NCI-H146 (cell line): ENCODE measurements at regions not wholly inside any gene's neighbourhood (a gene's known extent, or its start where the extent isn't known, plus 50 kb on each side); places are given as distances from the start of the nearest gene placed in this dataset.
"Not testable (repeated sequence)": the region's sequence is repeated elsewhere in the genome, so short reads cannot be mapped to it uniquely, and the experiment has no call there.

Source experiments
- DNase-seq: peaks from one replicate; lab custom pipeline; 2025; lab: John Stamatoyannopoulos, UW

DNA sequence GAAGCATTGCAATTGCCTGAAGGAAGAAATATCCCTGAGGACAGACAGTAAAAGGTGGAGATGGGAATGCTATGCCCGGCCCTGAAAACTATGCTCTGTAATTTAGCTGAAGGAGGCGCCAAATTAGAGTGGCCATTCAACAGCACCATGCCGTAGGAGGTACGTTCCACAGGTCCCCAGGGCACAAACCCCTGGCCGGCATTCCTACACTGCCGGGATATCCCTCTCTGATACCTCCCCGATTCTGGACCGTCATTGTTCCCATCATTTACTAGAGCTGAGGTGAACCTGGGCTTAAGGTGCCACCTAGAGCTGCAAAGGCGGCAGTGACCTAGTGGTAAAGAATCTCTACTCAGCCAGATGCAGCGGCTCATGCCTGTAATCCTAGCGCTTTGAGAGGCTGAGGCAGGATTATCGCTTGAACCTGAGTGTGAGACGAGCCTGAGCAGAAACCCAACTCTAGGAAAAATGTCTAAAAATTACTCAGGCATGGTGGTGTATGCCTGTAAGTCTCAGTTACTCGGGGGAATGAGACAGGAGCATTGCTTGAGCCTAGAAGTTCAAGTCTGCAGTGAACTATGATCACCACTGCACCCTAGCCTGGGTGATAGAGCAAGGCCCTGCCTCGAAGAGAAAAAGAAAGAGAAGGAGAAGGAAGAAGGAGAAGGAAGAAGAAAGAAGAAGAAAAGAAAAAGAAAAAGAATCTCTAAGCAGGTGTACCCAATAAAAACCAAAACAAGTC, 53.0 kb upstream of the TNKS2 start:
- peak; percentile 80 for DNase-seq

DNA sequence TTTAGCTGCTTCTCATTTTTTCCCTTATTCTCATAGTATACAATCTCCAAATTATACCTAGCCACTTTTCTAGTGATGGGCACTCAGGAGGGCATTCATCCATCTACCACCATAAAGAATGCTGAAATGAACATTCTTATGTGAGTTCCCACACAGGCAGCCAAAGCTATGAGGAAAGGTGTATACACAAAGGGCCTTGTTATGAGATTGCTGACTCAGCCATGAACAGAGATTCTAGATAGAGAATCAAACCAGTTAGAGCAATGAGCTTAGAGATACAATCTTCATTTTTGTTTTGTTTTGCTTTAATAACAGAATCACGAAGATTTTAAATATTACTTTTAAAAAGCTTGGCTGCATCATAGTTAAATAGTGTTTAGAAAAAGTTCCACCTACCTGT, 54.8 kb upstream of the TNKS2 start:
- DNase-seq: no peak

DNA sequence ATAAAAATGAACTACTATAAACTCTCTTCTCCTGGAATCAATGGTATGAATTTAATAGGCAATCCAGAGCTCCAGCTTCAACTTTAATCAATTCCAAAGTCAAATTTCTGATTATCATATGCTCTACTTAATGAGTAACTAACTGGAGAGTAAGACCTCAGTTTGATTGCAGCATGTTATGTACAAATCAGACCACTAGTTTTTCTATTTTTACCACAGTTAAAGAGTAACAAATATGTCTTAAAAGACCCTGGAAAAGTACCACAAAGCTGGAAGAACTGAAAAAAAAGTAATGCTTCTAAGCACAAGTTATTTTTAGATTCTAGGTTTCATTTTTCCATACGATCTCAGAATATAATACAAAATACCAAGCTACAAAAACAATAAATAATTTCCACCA, 56.0 kb upstream of the TNKS2 start:
- DNase-seq: no peak

DNA sequence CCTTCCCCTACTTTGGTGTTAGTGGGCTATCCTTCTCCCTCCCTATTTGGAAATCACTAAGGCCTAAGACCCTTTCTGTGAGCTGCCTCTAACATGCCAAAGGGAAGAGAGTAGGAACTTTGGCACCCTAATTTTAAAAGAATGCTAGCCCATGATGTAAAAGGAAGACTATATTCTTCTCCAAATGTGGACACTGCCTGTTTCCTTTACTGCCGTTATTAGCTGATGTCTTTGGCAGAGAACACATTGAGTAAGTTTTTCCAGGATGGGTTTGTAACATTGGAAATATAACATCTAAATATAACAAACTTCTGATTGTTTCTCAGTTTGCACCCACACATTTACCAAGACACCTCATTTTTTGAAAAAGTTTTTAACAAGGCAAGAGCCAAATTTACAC, 56.9 kb upstream of the TNKS2 start:
- DNase-seq: no peak

DNA sequence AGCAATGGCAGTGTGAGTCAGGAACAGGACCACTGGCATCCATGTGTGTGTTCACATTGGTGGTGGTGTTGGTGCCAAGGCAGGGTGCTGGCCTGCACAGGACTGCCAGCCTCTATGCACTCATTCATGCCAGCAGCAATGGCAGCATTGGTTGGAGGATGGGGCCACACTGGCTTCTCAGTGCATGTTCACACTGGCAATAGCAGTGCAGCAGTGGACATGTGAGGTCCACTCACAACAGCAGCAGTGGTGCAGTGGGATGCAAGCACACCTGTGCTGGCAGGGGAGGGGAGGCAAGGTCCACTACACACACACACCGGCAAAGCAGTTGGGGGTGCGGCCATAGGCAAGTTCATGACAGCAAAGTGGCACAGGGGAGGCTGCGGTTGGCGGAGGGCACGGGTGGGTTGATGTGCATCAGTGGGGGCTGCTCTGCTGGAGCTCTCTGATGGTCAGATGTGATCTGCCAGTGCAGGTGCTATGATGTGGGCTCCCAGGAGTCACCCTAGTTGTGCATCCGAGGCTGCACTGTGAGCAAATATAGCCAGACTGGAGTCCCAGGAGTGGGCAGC, 57.8 kb upstream of the TNKS2 start:
- DNase-seq: no peak

DNA sequence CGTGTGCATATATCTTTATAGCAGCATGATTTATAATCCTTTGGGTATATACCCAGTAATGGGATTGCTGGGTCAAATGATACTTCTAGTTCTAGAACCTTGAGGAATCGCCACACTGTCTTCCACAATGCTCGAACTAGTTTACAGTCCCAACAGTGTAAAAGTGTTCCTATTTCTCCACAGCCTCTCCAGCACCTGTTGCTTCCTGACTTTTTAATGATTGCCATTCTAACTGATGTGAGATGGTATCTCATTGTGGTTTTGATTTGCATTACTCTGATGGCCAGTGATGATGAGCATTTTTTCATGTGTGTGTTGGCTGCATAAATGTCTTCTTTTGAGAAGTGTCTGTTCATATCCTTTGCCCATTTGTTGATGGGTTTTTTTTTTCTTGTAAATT, 66.0 kb upstream of the TNKS2 start:
- not testable (repeated sequence) for DNase-seq

DNA sequence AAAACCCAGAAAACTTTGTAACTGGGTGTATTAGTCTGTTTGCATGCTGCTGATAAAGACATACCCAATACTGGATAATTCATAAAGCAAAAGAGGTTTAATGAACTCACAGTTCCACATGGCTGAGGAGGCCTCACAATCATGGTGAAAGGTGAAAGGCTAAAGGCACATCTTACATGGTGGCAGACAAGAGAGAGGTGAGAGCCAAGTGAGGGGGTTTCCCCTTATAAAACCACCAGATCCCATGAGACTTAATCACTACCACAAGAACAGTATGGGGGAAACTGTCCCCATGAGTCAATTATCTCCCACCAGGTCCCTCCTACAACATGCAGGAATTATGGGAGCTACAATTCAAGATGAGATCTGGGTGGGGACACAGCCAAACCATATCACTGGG, 68.9 kb upstream of the TNKS2 start:
- not testable (repeated sequence) for DNase-seq

DNA sequence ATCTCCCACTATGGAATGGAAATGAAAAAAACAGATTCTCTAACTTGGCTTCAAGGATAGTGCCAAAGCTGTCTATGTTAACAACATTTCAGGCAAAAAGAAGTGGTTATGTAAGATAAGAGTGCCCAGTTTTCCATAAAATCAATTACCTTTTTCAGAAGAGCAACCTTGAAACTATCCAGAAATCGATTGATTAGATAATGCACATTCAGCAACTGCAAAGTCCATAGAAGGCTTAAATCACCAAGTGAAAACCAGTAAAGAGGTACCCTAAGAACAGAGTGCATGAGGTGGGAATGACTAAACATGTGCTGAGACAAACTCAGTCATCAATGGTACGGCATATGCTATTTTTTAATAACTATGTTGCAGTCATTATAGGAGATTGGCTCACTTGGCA, 71.9 kb upstream of the TNKS2 start:
- DNase-seq: no peak

DNA sequence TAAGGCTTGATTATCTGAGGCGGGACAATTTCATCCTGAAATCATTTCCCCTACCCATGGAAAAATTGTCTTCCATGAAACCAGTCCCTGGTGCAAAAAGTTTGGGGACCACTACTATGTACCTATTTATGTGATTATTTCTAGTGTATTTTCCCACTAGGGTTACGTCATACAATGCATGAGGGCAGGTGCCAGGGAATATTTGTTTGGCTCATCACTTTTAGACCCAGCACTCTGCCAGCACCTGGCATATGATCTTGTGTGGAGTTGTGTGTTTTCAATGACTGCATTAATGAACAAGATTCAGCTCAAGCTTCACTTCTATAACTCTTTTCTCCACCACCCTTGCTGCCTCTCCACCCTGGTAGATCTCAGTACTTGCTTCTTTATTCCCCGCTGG, 73.3 kb upstream of the TNKS2 start:
- no peak for DNase-seq

DNA sequence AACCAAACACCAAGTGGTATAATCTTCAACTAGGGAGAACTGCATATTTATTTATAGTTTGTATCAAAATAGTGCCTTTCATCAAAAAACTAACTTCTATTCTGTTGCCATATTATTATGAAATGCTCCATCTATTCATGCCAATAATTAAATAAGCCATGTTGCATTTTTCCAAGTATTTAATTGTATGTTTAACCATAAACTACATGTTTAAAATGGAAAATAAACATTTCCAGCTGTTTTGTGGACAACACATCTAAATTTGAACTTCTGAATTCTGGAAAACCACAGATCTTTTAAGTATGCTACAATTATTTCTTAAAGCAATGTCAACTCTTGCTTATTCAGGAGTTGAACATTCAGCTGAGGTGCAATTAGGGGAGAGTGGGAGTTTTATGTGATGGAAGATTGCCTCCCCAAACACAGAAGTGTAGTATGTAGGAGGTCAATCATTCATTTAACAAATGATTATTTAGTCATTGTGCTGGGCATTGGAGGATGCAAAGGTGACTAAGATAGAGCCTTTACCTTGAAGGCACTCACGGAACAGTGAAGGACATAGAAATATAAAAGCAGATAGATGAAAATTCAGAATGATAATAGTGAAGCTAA, 80.7 kb upstream of the PPP1R3C start:
- DNase-seq: no peak

DNA sequence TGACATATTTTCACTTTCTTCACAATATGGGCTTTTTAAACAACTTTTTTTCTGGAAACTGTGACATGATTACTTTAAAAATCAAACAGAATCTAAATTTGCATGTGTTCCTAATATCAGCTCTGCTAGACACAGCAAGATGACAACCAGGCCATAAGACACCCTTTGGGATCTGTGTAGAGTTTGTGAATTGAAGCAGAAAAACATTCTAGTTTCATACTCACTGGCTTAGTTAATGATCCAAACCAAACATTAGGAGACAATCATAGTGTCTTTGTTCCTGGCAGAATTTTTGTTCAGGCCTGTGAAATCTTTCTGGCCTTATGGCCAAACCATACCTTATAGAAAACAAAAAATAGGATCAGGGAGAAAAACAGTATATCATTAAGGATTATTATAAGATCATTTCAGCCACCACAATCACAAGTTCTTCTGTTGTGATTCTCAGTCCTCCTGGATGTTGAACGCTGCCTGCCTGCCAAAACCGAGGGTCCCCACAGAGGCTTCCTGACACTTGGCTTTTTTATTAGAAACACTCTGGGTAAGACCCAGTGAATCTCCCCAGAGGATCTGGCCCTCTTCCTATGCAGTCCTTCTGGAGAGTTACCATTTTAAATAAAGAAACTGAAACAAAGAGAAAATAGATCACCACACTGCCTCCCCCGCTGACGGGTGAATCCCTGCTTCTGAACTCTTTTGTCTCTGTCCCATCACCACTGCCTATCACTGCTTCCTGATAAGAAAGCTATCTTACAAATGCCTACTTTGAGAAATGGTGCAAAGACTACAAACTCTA, 79.2 kb upstream of the PPP1R3C start:
- no peak for DNase-seq

DNA sequence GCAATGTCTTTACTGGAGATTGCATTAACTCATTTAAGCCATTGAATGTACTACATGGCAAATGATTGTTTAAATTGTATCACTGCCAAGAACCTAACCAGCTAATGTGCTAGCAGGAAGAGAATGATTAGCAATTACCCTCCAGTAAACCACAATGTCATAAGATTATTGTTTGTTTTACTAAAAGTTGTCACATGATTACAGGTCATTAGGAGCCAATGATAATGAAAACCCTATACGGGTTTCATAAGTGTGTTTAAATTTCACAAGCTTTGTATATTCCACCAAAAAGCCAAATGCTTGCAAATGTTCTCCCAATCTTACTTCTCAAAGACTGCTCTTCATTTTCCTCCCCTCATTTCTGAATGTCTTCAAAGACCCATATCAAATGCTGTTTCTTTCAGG, 76.5 kb upstream of the PPP1R3C start:
- peak; percentile 68 for DNase-seq

DNA sequence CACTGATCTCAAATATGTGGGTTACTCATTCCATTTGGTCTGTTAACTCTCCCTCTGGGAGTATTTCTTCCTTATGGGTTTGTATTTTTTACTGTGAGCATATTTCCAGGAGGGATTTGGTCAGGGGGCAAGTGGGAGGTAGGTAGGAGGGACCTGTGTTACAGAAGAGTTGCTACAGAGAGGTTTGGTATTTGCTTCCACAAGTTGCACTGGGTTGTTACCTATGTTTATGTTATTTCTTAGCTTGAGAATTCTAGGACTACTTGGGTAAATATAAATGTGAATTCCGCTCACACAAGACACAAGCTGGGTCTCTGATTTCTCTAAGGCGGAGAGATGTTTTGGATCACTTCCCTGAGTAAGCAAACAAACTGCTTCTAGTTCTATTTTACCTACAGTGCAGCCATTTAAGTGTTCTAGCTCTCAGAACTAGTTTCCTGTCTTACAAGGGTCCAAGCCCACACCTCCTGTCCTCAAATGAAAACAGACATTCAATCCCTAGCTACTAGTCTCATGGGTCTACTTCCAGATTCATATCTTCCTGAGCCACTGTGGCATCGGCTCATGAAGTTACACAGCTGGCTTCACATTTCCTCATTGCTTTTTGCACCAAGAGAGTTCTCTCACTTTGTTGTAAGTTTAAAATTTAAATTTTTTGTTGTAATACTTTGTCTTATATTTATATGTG, 75.4 kb upstream of the PPP1R3C start:
- DNase-seq: no peak

DNA sequence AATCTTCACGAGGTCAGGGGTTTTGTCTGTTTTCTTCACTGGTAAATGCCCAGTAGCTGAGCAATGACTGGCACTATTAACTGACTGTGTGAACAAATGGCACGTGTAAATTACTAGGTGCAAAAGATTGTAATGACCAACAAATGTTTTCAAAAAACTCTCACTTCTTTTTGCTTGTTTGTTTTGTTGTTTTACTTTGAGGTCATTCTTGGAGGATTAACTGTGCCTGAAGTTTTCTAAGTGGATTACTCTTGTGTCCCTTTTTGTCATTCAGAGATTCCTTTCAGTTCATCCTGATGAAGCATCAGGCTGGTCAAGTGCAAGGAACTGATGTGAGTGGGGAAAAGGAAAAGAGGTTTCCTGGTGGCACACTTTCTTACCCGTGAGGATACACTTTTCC, 74.4 kb upstream of the PPP1R3C start:
- DNase-seq: no peak

DNA sequence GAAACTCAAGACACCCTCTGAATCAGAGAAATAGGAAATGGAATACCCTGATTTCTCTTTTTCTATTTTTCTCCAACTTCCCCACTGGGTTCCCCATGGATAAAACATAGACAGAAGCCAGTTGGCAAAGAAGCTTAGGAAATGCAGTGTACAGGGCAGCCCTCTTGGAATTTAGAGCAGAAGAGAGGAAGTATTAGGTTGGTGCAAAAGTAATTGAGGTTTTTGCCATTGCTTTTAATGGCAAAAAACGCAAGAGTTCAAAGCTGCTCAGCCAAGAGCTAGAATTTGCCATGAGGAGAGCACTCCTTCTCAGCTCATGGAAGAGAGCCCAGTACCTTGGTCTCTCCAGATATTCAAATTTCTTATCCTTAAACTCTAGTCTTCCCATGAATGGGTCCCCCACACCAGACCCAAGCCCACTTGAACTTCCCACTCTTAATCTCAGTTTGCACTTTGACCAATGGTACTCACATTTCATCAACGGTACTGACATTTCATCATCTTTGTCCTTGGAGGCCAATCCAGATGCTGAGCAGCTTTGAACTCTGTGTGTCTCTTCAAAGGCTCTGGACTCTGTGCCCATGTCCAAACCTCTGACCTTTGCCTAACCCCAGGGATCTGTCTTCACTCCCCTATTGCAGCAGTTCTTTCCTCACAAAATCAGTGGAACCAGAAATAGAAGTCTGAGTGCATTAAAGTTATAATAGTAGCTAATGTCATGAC, 73.2 kb upstream of the PPP1R3C start:
- DNase-seq: no peak

DNA sequence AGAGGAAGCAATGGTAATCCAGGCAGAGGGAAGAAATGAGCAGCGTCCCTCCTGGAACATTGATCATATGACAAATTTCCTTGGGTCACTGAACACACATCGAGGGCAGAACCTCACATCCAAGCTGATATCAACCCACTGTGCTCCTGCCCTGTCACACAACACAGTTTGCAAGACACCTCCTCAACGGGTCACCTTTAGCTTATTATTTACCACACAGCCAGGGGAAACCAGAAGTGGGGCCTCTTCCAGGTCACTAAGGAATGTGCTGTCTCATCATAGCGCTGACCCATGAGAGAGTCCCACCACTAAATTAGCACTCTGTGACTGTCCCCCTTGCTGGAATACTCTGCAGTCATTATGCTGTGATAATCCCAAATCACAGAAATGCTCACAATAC, 69.7 kb upstream of the PPP1R3C start:
- no peak for DNase-seq

DNA sequence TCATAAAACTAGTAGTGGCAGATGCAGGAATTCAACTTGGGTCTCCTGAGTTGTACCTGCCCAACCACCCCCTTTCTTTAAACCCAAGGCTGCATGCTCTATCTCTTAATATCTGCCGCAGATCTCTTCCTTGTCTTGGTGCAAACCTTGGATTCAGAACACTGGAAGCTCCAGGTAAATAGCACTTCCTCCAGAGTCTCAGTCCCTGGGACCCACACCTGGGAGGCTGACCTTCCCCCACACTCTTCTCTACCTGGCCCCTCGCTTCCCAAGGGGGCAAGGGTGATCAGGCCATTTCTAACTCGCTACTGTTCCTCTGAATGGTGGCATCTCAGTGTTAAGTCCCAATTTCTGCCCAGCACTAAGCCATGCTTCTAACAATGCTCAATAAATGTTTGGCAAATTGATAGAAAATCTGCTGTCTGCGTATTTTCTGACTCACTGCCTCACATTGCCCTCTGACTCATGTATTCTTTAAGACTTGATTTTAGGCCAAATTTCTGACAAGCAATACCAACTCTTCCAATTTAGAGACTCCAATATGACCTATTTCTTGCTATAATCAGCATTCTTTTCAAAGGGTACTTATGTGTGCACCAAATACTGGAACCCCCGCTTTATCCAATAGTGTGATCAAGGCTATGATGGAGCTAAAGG, 68.0 kb upstream of the PPP1R3C start:
- DNase-seq: no peak

DNA sequence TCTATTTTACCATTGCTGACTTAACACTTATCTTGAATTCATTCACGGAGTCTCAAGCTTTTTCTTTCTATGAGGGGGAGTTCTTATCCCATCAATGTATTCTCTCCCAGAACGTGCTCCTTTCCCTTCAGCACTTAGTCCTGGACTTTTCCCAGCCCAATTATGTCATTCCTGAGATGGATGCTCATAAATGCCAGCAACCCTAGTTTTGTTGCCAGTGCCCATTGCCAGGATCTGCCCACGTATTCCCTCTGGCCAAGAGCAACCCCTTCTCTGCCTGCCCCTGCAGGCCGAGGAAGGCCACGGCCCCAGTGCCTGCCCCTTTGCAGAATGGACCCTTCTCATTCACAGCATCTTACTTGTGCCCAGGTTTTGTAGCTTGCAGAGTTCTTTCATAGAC, 67.4 kb upstream of the PPP1R3C start:
- no peak for DNase-seq

DNA sequence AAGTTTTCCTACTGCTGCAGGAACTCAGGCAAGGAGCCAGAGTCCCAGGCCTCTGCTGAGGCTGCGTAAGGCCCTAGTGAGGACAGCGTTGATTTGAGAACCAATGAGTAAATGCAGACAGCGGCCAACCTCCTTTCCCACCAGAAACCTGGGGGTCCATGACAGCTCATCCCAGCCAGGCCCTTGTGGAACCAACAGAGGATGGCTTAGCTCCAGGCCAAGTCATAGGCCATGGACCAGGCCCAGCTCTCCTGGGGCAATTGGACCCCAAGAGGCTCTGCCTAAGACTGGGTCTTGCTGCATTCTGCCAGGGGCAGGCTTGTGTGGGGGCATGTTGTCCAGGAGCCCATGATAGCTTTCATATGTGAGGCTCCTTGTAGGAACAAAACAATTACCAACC, 65.4 kb upstream of the PPP1R3C start:
- DNase-seq: no peak

DNA sequence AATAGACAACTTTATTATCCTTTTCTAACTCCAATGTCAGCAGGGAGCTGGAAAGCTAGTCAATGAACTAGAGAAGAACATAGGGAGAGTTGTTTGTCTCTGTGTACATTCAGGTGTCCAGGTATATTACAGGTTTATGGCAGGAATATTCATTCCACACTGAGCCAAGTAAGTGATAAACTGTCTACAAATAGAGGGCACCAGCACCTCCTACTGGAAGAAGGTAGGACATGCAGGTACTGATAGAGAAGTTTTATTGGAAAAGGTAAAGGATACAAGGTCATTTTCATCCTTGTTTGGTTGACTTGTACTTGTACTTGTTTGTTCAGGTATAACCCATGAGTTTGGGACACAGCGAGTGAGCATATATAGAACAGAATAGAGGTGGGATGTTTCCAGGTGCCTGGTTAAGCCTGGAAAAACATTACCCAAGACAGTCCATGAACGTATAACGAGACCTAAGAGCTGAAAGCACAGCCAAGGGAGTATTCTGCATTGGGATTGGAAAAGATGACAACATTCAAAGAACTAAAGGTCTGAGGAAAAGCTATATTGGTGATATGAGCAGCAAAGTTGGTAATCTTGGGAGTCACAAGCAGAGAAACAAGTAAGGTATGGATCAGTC, 61.4 kb upstream of the PPP1R3C start:
- peak; percentile 57 for DNase-seq

DNA sequence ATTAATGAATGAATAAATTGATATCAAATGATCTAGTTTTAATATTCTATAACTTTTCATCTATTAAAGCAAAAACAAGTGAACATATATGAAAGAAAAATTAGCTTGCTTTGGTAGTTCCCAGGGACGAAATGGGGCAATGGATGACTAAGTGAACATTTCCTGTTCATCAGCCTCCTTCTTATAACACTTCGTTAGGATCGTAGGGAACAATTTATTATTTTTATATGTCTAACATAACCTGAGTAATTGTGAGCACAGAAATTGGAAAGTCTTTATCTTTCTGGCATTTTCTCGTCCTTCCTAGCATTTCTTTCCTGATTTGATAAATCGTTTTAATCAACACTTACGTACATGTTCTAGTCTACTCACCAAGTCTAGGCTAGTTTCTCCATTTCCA, 59.1 kb upstream of the PPP1R3C start:
- no peak for DNase-seq
